ENCODE measurements at regions not wholly inside any gene's neighbourhood (a gene's known extent, or its start where the extent isn't known, plus 50 kb on each side); places are given as distances from the start of the nearest gene placed in this dataset.
"Not testable (repeated sequence)": the region's sequence is repeated elsewhere in the genome, so short reads cannot be mapped to it uniquely, and the experiment has no call there.

DNA sequence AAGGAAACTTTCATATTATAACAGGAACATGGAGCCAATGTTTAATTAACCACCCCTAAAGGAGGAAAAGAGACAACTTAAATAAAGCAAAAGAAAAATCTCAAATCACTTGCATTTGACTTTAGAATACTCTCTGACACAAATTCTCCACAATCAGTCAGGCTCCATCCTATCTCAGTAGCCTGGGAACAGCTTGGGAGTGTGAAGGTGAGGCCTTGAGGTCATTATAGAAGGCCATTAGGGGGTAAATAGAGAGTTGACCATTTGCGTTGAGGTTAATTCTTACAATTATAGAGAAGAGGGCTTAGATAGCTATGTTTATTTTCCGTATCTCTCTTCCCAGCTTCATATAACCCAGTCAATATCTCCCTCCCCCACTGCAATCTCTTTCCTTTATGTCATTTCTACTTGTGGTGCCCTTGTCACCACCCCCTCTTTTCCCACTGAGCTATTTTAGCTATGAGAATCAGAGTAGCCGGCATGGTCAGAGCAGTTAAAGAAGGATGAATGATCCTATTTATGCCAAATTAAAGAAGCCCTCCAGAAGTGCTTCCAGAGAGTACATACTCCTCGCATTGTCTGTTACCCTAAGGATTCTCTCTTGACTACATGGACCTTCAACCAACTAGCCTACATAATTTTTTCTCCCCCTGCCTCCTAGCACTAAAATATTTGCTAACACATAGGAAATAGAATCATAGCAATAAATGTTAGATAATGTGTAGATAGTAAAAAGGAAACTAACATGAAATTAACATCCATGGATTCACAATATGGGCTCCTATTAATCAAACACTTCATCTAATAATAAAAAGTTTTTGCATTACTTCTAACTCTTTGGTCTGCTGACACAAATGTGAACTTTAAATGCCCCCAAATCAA is 135.2 kb upstream of the KRR1 start:
- ATAC-seq (ENCODE audit: low read depth) (no peak), DNase-seq (ENCODE audit: low spot score) (no peak)
- Histone ChIP-seq H3K4me1 (ENCODE audit: insufficient read depth, poor library complexity, severe bottlenecking) (peaks cover 23% of the 10 kb centered on the region), H3K4me3 (ENCODE audit: severe bottlenecking) (no peak overlapping the region), H3K36me3 (ENCODE audit: low read depth) (no peaks in the 10 kb centered on the region), H3K27me3 (ENCODE audit: insufficient read depth, poor library complexity, severe bottlenecking) (no peaks in the 10 kb centered on the region), H3K9me3 (ENCODE audit: severe bottlenecking) (no peaks in the 10 kb centered on the region), H3K27ac (ENCODE audit: poor library complexity, severe bottlenecking) (no peak overlapping the region)
- TF ChIP-seq, protein P1, sequence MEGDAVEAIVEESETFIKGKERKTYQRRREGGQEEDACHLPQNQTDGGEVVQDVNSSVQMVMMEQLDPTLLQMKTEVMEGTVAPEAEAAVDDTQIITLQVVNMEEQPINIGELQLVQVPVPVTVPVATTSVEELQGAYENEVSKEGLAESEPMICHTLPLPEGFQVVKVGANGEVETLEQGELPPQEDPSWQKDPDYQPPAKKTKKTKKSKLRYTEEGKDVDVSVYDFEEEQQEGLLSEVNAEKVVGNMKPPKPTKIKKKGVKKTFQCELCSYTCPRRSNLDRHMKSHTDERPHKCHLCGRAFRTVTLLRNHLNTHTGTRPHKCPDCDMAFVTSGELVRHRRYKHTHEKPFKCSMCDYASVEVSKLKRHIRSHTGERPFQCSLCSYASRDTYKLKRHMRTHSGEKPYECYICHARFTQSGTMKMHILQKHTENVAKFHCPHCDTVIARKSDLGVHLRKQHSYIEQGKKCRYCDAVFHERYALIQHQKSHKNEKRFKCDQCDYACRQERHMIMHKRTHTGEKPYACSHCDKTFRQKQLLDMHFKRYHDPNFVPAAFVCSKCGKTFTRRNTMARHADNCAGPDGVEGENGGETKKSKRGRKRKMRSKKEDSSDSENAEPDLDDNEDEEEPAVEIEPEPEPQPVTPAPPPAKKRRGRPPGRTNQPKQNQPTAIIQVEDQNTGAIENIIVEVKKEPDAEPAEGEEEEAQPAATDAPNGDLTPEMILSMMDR (IDR thresholded peaks at IDR 0.05; ENCODE audit: poor library complexity, severe bottlenecking): no peak

DNA sequence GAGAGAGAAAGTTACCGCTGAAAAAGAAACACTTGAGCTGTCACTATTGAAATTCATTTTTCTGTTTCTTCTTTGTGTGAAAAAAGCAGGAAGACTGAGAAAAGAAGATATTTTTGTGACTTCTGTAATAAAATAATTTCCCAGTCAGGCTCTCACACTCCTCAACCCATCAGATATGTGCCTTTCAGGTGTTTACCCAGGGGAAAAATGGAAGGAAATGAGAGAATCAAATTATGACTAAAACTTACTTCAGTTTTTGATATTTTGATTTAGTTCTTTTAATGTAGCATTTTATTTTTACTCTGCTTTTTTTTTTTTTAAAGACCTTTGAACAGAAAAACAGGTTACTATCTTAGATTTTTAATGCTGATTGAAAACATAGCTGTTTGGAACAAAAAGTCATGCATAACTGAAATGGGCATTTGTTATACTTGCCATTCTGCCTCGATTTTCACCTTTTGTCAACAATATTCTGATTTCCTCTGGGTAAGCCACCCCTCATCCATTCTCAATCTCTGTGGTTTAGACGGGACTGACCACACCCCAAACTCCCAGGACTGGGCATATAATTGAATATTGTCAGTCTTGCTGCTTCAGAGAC is 133.2 kb upstream of the KRR1 start:
- Histone ChIP-seq H3K4me3 (ENCODE audit: severe bottlenecking) (no peak overlapping the region), H3K27me3 (ENCODE audit: insufficient read depth, poor library complexity, severe bottlenecking) (no peaks in the 10 kb centered on the region), H3K9me3 (ENCODE audit: severe bottlenecking) (no peaks in the 10 kb centered on the region), H3K36me3 (ENCODE audit: low read depth) (no peaks in the 10 kb centered on the region), H3K4me1 (ENCODE audit: insufficient read depth, poor library complexity, severe bottlenecking) (peaks cover 33% of the 10 kb centered on the region), H3K27ac (ENCODE audit: poor library complexity, severe bottlenecking) (no peak overlapping the region)
- DNase-seq (ENCODE audit: low spot score) (no peak), ATAC-seq (ENCODE audit: low read depth) (no peak)
- TF ChIP-seq, protein P1 (IDR thresholded peaks at IDR 0.05; ENCODE audit: poor library complexity, severe bottlenecking): no peak

DNA sequence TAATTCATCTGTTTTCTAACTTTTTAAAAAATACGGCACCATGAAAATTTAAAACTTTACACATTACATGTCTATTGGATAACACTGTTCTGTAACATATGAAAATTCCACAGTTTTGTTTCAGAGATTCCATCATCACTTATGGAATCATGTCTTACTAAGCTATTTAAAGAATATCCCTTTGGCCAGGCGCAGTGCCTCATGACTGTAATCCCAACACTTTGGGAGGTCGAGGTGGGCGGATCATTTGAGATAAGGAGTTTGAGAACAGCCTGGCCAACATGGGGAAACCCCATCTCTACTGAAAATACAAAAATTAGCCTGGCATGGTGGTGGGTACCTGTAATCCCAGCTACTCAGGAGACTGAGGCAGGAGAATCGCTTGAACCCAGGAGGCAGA is 131.7 kb upstream of the KRR1 start:
- not testable (repeated sequence) for H3K27ac ChIP-seq (ENCODE audit: poor library complexity, severe bottlenecking); ATAC-seq (ENCODE audit: low read depth); H3K27me3 ChIP-seq (ENCODE audit: insufficient read depth, poor library complexity, severe bottlenecking); H3K36me3 ChIP-seq (ENCODE audit: low read depth); H3K4me3 ChIP-seq (ENCODE audit: severe bottlenecking); H3K9me3 ChIP-seq (ENCODE audit: severe bottlenecking); DNase-seq (ENCODE audit: low spot score)
- peaks cover 40% of the 10 kb centered on the region for H3K4me1 ChIP-seq (ENCODE audit: insufficient read depth, poor library complexity, severe bottlenecking)

DNA sequence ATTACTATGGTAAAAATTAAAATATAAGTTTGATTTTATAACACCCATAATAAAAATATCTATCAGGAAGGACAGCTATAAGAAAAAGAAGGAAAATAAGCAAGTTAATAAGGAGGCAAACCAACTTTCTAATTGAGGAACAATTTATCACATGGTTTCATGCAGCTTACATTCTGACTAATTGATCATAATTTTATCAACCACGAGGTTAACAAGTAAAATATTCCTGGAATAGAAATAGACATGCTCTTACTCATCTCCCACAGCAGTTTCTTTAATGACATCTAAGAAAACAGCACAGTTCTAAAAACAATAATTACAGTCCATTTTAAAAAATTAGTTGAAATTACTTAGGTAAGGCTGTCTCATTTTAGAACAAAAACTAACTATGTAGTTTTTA is 130.8 kb upstream of the KRR1 start:
- ATAC-seq (ENCODE audit: low read depth): no peak
- no peak for DNase-seq (ENCODE audit: low spot score)

DNA sequence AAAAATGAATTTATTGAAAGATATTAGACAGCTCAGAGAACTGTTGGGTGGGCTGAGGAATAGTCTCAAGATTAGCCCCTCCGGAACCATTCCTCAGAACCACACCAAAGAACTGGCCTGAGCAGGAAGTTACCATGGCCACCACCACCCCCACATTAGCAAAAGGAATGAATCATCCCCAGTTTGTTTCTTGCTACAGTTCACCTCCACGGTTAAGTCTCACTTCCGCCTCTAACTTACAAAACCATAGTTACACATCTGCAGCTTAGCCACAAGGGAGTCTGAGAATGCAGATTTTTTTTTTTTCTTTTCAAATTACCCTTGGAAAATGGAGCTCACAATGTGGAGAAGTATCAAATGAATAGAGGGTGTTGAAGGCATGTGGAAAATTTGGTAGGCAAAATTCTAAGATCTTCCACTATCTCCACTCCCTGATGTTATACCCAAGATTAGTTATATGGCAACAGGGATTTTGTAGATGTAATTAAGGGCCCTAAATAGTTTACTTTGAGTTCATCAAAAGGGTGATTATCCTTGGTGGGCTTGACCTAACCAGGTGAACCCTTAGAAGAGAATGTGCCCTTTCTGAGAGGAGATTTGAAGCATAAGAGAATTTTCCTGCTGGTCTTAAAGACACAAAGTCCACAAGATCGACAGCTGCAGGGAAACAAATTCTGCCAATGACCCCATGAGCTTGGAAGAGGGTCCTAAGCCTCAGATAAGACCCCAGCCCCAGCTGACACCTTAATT is 129.8 kb upstream of the KRR1 start:
- ATAC-seq (ENCODE audit: low read depth) (peak; percentile 85), DNase-seq (ENCODE audit: low spot score) (no peak)
- H3K27ac ChIP-seq (ENCODE audit: poor library complexity, severe bottlenecking): peak overlapping the region; percentile 68
- TF ChIP-seq, protein P1 (IDR thresholded peaks at IDR 0.05; ENCODE audit: poor library complexity, severe bottlenecking): no peak
- H3K4me3 ChIP-seq (ENCODE audit: severe bottlenecking): no peak overlapping the region
- H3K4me1 ChIP-seq (ENCODE audit: insufficient read depth, poor library complexity, severe bottlenecking): peaks cover 42% of the 10 kb centered on the region
- H3K27me3 ChIP-seq (ENCODE audit: insufficient read depth, poor library complexity, severe bottlenecking): no peaks in the 10 kb centered on the region
- H3K9me3 ChIP-seq (ENCODE audit: severe bottlenecking): no peaks in the 10 kb centered on the region
- no peaks in the 10 kb centered on the region for H3K36me3 ChIP-seq (ENCODE audit: low read depth)

More for the DNA sequence above, 130.8 kb upstream of the KRR1 start:
- peaks cover 40% of the 10 kb centered on the region for H3K4me1 ChIP-seq (ENCODE audit: insufficient read depth, poor library complexity, severe bottlenecking)
- H3K9me3 ChIP-seq (ENCODE audit: severe bottlenecking): no peaks in the 10 kb centered on the region
- H3K4me3 ChIP-seq (ENCODE audit: severe bottlenecking): no peak overlapping the region
- TF ChIP-seq, protein P1 (IDR thresholded peaks at IDR 0.05; ENCODE audit: poor library complexity, severe bottlenecking): no peak
- H3K27me3 ChIP-seq (ENCODE audit: insufficient read depth, poor library complexity, severe bottlenecking): no peaks in the 10 kb centered on the region
- H3K36me3 ChIP-seq (ENCODE audit: low read depth): no peaks in the 10 kb centered on the region
- H3K27ac ChIP-seq (ENCODE audit: poor library complexity, severe bottlenecking): peak overlapping the region; percentile 68
